K562 (cell line): ENCODE measurements at regions not wholly inside any gene's neighbourhood (a gene's known extent, or its start where the extent isn't known, plus 50 kb on each side); places are given as distances from the start of the nearest gene placed in this dataset.

Experiments used
- ATAC-seq: fragments of 200-7000 bp; cut with Tn5 transposase; 3 replicates; pipeline ENCODE4 v1.9.1; 2020; ENCODE audit warnings: moderate library complexity
- BruUV-seq: library from RNA; stranded (reverse); fragments of 400-500 nt; replicated peaks from 2 replicates; lab custom pipeline; 2021; lab: Mats Ljungman, UMichigan
- CTCF ChIA-PET: fragments of 300-600 bp; formaldehyde crosslinking; extraction: SDS; loops from one replicate; lab custom pipeline; 2021; ENCODE audit warnings: low intra/inter-chr PET ratio; lab: Yijun Ruan, JAX
- POLR2A ChIA-PET: fragments of 300-600, 350-650 bp; sonication (Branson Sonifier 250); formaldehyde crosslinking; extraction: SDS; loops from one replicate; lab custom pipeline; 2021; ENCODE audit warnings: antibody characterized with exemption, inconsistent platforms; lab: Yijun Ruan, JAX
- DNase-seq, 4 experiments: peaks; one replicate each; pipeline versions ENCODE4 v3.0.0 to v3.0.0-alpha.2; 2011 to 2018; ENCODE audit warnings: low spot score in 3 of 4, mixed read lengths in 3 of 4; ENCODE audit errors: extremely low read depth in 1 of 4
- FAIRE-seq: peaks from 2 replicates; lab custom pipeline; 2011; peaks lifted over from hg19 to GRCh38; lab: Jason Lieb, UNC
- H2AFZ ChIP-seq: 2 replicates; pipeline ENCODE4 v1.6.0; 2011; ENCODE audit warnings: low read depth, low read length, control low read depth, inconsistent platforms
- H3K27ac ChIP-seq: fragments of 200-600 bp; 3 replicates; pipeline ENCODE4 v1.8.0; 2011; ENCODE audit warnings: low read depth, mild to moderate bottlenecking, control low read depth, inconsistent platforms, low read length, moderate library complexity, mixed read lengths; ENCODE audit errors: extremely low read depth
- H3K27me3 ChIP-seq, 2 experiments: fragments of 300-600 bp in 1 of 2; 2 replicates in 1 of 2; 3 replicates in 1 of 2; pipeline versions ENCODE4 v1.6.0 to v1.8.0; 2011; ENCODE audit warnings: inconsistent platforms in 2 of 2, low read length in 2 of 2, mild to moderate bottlenecking in 1 of 2, mixed read lengths in 1 of 2, moderate library complexity in 1 of 2; ENCODE audit not compliant: control insufficient read depth in 2 of 2, insufficient read depth in 2 of 2
- H3K36me3 ChIP-seq: fragments of 300-600 bp; 3 replicates; pipeline ENCODE4 v1.8.0; 2011; ENCODE audit warnings: mild to moderate bottlenecking, low read length, inconsistent platforms; ENCODE audit not compliant: control insufficient read depth, insufficient read depth
- H3K4me1 ChIP-seq, 2 experiments: fragments of 200-600 bp in 1 of 2; replicated peaks in 1 of 2; 2 replicates in 1 of 2; 3 replicates in 1 of 2; pipeline versions ENCODE4 v1.5.1 to v1.8.0; 2011; ENCODE audit warnings: inconsistent platforms in 2 of 2, low read length in 2 of 2, mild to moderate bottlenecking in 1 of 2, mixed read lengths in 1 of 2, moderate library complexity in 1 of 2; ENCODE audit not compliant: control insufficient read depth in 2 of 2, insufficient read depth in 2 of 2
- H3K4me2 ChIP-seq: 2 replicates; pipeline ENCODE4 v1.6.1; 2011; ENCODE audit warnings: low read length, control low read depth, inconsistent platforms, mixed read lengths; ENCODE audit not compliant: insufficient read depth
- H3K4me3 ChIP-seq: fragments of 200-600 bp; sonication (generic), shearing (Covaris generic); 2 replicates; pipeline ENCODE4 v1.5.1; 2016; ENCODE audit warnings: control low read depth, inconsistent platforms
- H3K79me2 ChIP-seq: fragments of 200-600 bp; 3 replicates; pipeline ENCODE4 v1.8.0; 2011; ENCODE audit warnings: low read length, inconsistent platforms; ENCODE audit not compliant: control insufficient read depth, insufficient read depth
- H3K9ac ChIP-seq, 2 experiments: 2 replicates each; pipeline versions ENCODE4 v1.6.0 to v1.6.1; 2011; ENCODE audit warnings: low read depth in 2 of 2, low read length in 2 of 2, control low read depth in 1 of 2, inconsistent platforms in 1 of 2, mild to moderate bottlenecking in 1 of 2, mixed read lengths in 1 of 2; ENCODE audit not compliant: insufficient read depth in 1 of 2
- H3K9me1 ChIP-seq: one replicate; pipeline ENCODE4 v1.6.0; 2011; ENCODE audit warnings: inconsistent platforms, mild to moderate bottlenecking, low read length, moderate library complexity; ENCODE audit not compliant: control insufficient read depth, insufficient read depth
- H3K9me3 ChIP-seq: replicated peaks from 2 replicates; pipeline ENCODE4 v1.5.1; 2011; ENCODE audit warnings: low read depth, low read length, inconsistent platforms; ENCODE audit not compliant: control insufficient read depth, insufficient read depth
- H4K20me1 ChIP-seq: replicated peaks from 2 replicates; pipeline ENCODE4 v1.6.1; 2011; ENCODE audit warnings: low read length, inconsistent platforms, mixed read lengths; ENCODE audit not compliant: control insufficient read depth, insufficient read depth
- BHLHE40 ChIP-seq: IDR thresholded peaks from 2 replicates; pipeline ENCODE4 v1.6.1; 2011; ENCODE audit warnings: low read length, improper control_type of control experiment
- CBX3 ChIP-seq, 2 experiments: IDR thresholded peaks; 1 replicate in 1 of 2; 2 replicates in 1 of 2; pipeline ENCODE4 v1.6.1; 2012; ENCODE audit warnings: inconsistent platforms in 2 of 2, low read length in 2 of 2, borderline replicate concordance in 1 of 2, control low read depth in 1 of 2
- DPF2 ChIP-seq: fragments of 450-650 bp; IDR thresholded peaks from 2 replicates; pipeline ENCODE4 v1.6.1; 2016
- ELK3 ChIP-seq: fragments of 450-650 bp; formaldehyde crosslinking; IDR thresholded peaks from 2 replicates; pipeline ENCODE4 v1.4.0; 2020; ENCODE audit warnings: mild to moderate bottlenecking
- MCM7 ChIP-seq, 2 experiments: fragments of 450-650 bp; IDR thresholded peaks; 2 replicates each; pipeline ENCODE4 v1.6.1; 2016 to 2018
- NFE2L1 ChIP-seq: fragments of 450-650 bp; IDR thresholded peaks from 2 replicates; pipeline ENCODE4 v1.6.1; 2016; ENCODE audit warnings: missing genetic modification characterization, low read depth, mild to moderate bottlenecking, missing compliant biosample characterization, moderate library complexity, borderline replicate concordance
- RBM39 ChIP-seq: fragments of 200-400 bp; formaldehyde crosslinking; optimal IDR thresholded peaks from 2 replicates; pipeline ENCODE3; 2018; ENCODE audit warnings: low read depth, low read length
- REST ChIP-seq, 2 experiments: fragments of 450-650 bp; formaldehyde crosslinking in 1 of 2; IDR thresholded peaks; 2 replicates each; pipeline versions ENCODE4 v1.4.0 to v1.6.1; 2014 to 2020; ENCODE audit warnings: mild to moderate bottlenecking in 2 of 2, borderline replicate concordance in 1 of 2, low read depth in 1 of 2
- RHOXF2B ChIP-seq: fragments of 250-450 bp; sonication (Bioruptor Pico); conservative IDR thresholded peaks from 2 replicates; pipeline ENCODE4 v1.5.1; 2021
- SMAD3 ChIP-seq: fragments of 450-650 bp; formaldehyde crosslinking; conservative IDR thresholded peaks from 2 replicates; pipeline ENCODE4 v1.4.0; 2020; ENCODE audit warnings: mild to moderate bottlenecking
- SMARCC2 ChIP-seq: fragments of 450-650 bp; IDR thresholded peaks from 2 replicates; pipeline ENCODE4 v1.6.1; 2017; ENCODE audit warnings: antibody characterized with exemption, moderate library complexity, mild to moderate bottlenecking, low read depth
- THRA ChIP-seq: fragments of 450-650 bp; IDR thresholded peaks from 2 replicates; pipeline ENCODE4 v1.6.1; 2017; ENCODE audit warnings: mild to moderate bottlenecking, moderate library complexity
- ZBTB1 ChIP-seq: sonication (generic); formaldehyde crosslinking; IDR thresholded peaks from 2 replicates; pipeline ENCODE4 v1.8.1; 2023; ENCODE audit warnings: missing genetic modification reagents, low read depth, mild to moderate bottlenecking, borderline replicate concordance
- WGBS: fragments of 100-300 bp; shearing (Covaris generic); methylation state at CpG from one replicate; pipeline ENCODE4 v1.1.6; 2016; ENCODE audit warnings: low coverage, mixed read lengths; ENCODE audit not compliant: insufficient coverage; ENCODE audit errors: missing lambda C conversion rate; 5-methylcytosine and 5-hydroxymethylcytosine counted together
- in situ Hi-C: fragments of 300-500 bp; cut with MboI; formaldehyde crosslinking; loops from 4 replicates; pipeline ENCODE4 v1.15.0; 2018; ENCODE audit warnings: inconsistent platforms, mixed read lengths
- intact Hi-C: fragments of 100-400 bp; cut with micrococcal nuclease; formaldehyde crosslinking; loops from 2 replicates; pipeline ENCODE4 v1.14.2; 2022

- TF ChIP-seq THRA, result no peak
- no peak for TF ChIP-seq DPF2
- no peak for TF ChIP-seq NFE2L1
- no peak for TF ChIP-seq CBX3 (IDR thresholded peaks at IDR 0.05; ENCODE audit: borderline replicate concordance in 1 of 2, low read length in 2 of 2)
Measured at GRCh38 chr7:41098402-41098801, 604.5 kb downstream of the INHBA start (continued).

- Histone ChIP-seq H3K36me3 (no peaks in the 10 kb centered on the region), H3K27ac (no peak overlapping the region), H3K79me2 (no peaks in the 10 kb centered on the region), H3K4me1 (no peaks in the 10 kb centered on the region), H4K20me1 (no peaks in the 10 kb centered on the region), H2AFZ (no peak overlapping the region), H3K9ac (no peak overlapping the region), H3K27me3 (no peaks in the 10 kb centered on the region), H3K4me2 (no peak overlapping the region), H3K9me1 (no peaks in the 10 kb centered on the region), H3K9me3 (0 out of 2 replicates have a peak, but pooled peaks cover 3% of the 10 kb centered on the region), H3K4me3 (no peak overlapping the region)
- intact Hi-C loops (no loop called here), in situ Hi-C loops (no loop called here)
- ATAC-seq (no peak), FAIRE-seq (no peak), DNase-seq (no peak)
- CTCF ChIA-PET, result no interaction called here
- POLR2A ChIA-PET, result no interaction called here
- 2% methylated on average over 6 of the region's 6 CpGs for WGBS
- BruUV-seq, result no TSS peak
- TF ChIP-seq RBM39 (no peak), SMAD3 (no peak), SMARCC2 (no peak), BHLHE40 (no peak), MCM7 (IDR thresholded peaks at IDR 0.05) (no peak), REST (IDR thresholded peaks at IDR 0.05; ENCODE audit: borderline replicate concordance) (no peak), REST (CRISPR knock-in tag; IDR thresholded peaks at IDR 0.05; ENCODE audit: low read depth) (no peak), ZBTB1 (CRISPR knock-in tag) (no peak), RHOXF2B (CRISPR knock-in tag) (no peak), ELK3 (no peak)
Measured at GRCh38 chr7:41097501-41097900, 605.4 kb downstream of the INHBA start.
